H9 (cell line): ENCODE measurements at regions not wholly inside any gene's neighbourhood (a gene's known extent, or its start where the extent isn't known, plus 50 kb on each side); places are given as distances from the start of the nearest gene placed in this dataset.

Experiments used
- DNase-seq: peaks from one replicate; pipeline ENCODE4 v3.0.0-alpha.2; 2017
- H2AFZ ChIP-seq: one replicate; pipeline ENCODE4 v1.6.1; 2013; ENCODE audit warnings: mild to moderate bottlenecking, low read length, control low read depth, moderate library complexity
- H2AK5ac ChIP-seq: 2 replicates; pipeline ENCODE4 v1.6.1; 2013; ENCODE audit warnings: low read length, control low read depth, mixed read lengths; ENCODE audit not compliant: insufficient read length
- H2BK120ac ChIP-seq: one replicate; pipeline ENCODE4 v1.6.1; 2013; ENCODE audit warnings: low read depth, mild to moderate bottlenecking, low read length, control low read depth, inconsistent platforms; ENCODE audit not compliant: poor library complexity, severe bottlenecking
- H2BK12ac ChIP-seq: 2 replicates; pipeline ENCODE4 v1.6.1; 2013; ENCODE audit warnings: low read length, control low read depth, mixed read lengths, low read depth; ENCODE audit not compliant: insufficient read length
- H2BK15ac ChIP-seq: 2 replicates; pipeline ENCODE4 v1.6.1; 2013; ENCODE audit warnings: low read depth, low read length, control low read depth
- H2BK20ac ChIP-seq: one replicate; pipeline ENCODE4 v1.6.1; 2013; ENCODE audit warnings: low read depth, mild to moderate bottlenecking, low read length, control low read depth, inconsistent platforms; ENCODE audit not compliant: poor library complexity, severe bottlenecking
- H2BK5ac ChIP-seq: 2 replicates; pipeline ENCODE4 v1.6.1; 2013; ENCODE audit warnings: low read length, control low read depth, mixed read lengths; ENCODE audit not compliant: insufficient read length
- H3K14ac ChIP-seq: 2 replicates; pipeline ENCODE4 v1.6.1; 2013; ENCODE audit warnings: low read length, control low read depth; ENCODE audit not compliant: insufficient read depth
- H3K18ac ChIP-seq: 2 replicates; pipeline ENCODE4 v1.6.1; 2013; ENCODE audit warnings: low read depth, mild to moderate bottlenecking, mixed read lengths, low read length, control low read depth; ENCODE audit not compliant: insufficient read length
- H3K23ac ChIP-seq: 2 replicates; pipeline ENCODE4 v1.6.1; 2013; ENCODE audit warnings: low read length, control low read depth, mixed read lengths, low read depth; ENCODE audit not compliant: insufficient read length
- H3K23me2 ChIP-seq: 2 replicates; pipeline ENCODE4 v1.6.1; 2013; ENCODE audit warnings: low read depth, mild to moderate bottlenecking, mixed read lengths, low read length, control low read depth; ENCODE audit not compliant: insufficient read length, poor library complexity, severe bottlenecking
- H3K27ac ChIP-seq: 2 replicates; pipeline ENCODE4 v1.5.1; 2013; ENCODE audit warnings: low read length, control low read depth, mixed read lengths, low read depth; ENCODE audit not compliant: insufficient read length
- H3K27me3 ChIP-seq: 2 replicates; pipeline ENCODE4 v1.6.1; 2013; ENCODE audit warnings: low read length, control low read depth, inconsistent platforms; ENCODE audit not compliant: insufficient read depth
- H3K4ac ChIP-seq: 2 replicates; pipeline ENCODE4 v1.6.1; 2013; ENCODE audit warnings: low read depth, mild to moderate bottlenecking, control low read depth, inconsistent platforms, low read length, moderate library complexity
- H3K4me1 ChIP-seq: 2 replicates; pipeline ENCODE4 v1.6.1; 2013; ENCODE audit warnings: low read length, control low read depth, inconsistent platforms; ENCODE audit not compliant: insufficient read depth
- H3K4me2 ChIP-seq: 2 replicates; pipeline ENCODE4 v1.6.1; 2013; ENCODE audit warnings: low read length, control low read depth, mixed read lengths; ENCODE audit not compliant: insufficient read length, insufficient read depth
- H3K56ac ChIP-seq: 2 replicates; pipeline ENCODE4 v1.6.1; 2013; ENCODE audit warnings: low read depth, mild to moderate bottlenecking, mixed read lengths, low read length, control low read depth; ENCODE audit not compliant: insufficient read length
- H3K79me1 ChIP-seq: 2 replicates; pipeline ENCODE4 v1.6.1; 2013; ENCODE audit warnings: low read depth, mild to moderate bottlenecking, moderate library complexity, low read length, control low read depth, inconsistent platforms; ENCODE audit not compliant: insufficient read depth, poor library complexity, severe bottlenecking
- H3K79me2 ChIP-seq: 2 replicates; pipeline ENCODE4 v1.6.1; 2013; ENCODE audit warnings: low read length, control low read depth, inconsistent platforms; ENCODE audit not compliant: insufficient read depth
- H3K9ac ChIP-seq: 2 replicates; pipeline ENCODE4 v1.6.1; 2013; ENCODE audit warnings: low read length, control low read depth, mixed read lengths; ENCODE audit not compliant: insufficient read length; ENCODE audit errors: extremely low read depth
- H3K9me3 ChIP-seq: one replicate; pipeline ENCODE4 v1.6.1; 2013; ENCODE audit warnings: low read depth, low read length, inconsistent platforms; ENCODE audit not compliant: control insufficient read depth
- H3T11ph ChIP-seq: one replicate; pipeline ENCODE4 v1.6.1; 2013; ENCODE audit warnings: mild to moderate bottlenecking, low read length, control low read depth, inconsistent platforms
- H4K20me1 ChIP-seq: one replicate; pipeline ENCODE4 v1.6.1; 2013; ENCODE audit not compliant: control insufficient read depth, insufficient read length, insufficient read depth
- H4K5ac ChIP-seq: 2 replicates; pipeline ENCODE4 v1.6.1; 2013; ENCODE audit warnings: low read depth, mild to moderate bottlenecking, mixed read lengths, low read length, control low read depth; ENCODE audit not compliant: insufficient read length
- H4K8ac ChIP-seq: replicated peaks from 2 replicates; pipeline ENCODE4 v1.6.1; 2013; ENCODE audit warnings: low read length, control low read depth, mixed read lengths, low read depth; ENCODE audit not compliant: insufficient read length
- H4K91ac ChIP-seq: 2 replicates; pipeline ENCODE4 v1.6.1; 2013; ENCODE audit warnings: low read depth, mild to moderate bottlenecking, moderate library complexity, mixed read lengths, low read length, control low read depth; ENCODE audit not compliant: insufficient read length
- H3K27ac Mint-ChIP-seq, 3 experiments: 2 replicates in 2 of 3; 3 replicates in 1 of 3; pipeline ENCODE4 v1.8.0; 2020 to 2021; ENCODE audit warnings: mixed read lengths in 3 of 3, mild to moderate bottlenecking in 1 of 3, moderate library complexity in 1 of 3
- H3K27me3 Mint-ChIP-seq: 2 replicates; pipeline ENCODE4 v1.8.0; 2021; ENCODE audit warnings: low read depth, mild to moderate bottlenecking, moderate library complexity, mixed read lengths
- H3K36me3 Mint-ChIP-seq, 3 experiments: 2 replicates in 2 of 3; 3 replicates in 1 of 3; pipeline ENCODE4 v1.8.0; 2020 to 2021; ENCODE audit warnings: low read depth in 3 of 3, mixed read lengths in 3 of 3; ENCODE audit not compliant: insufficient read depth in 1 of 3
- H3K4me1 Mint-ChIP-seq, 2 experiments: 2 replicates each; pipeline ENCODE4 v1.8.0; 2020; ENCODE audit warnings: mixed read lengths in 2 of 2
- H3K4me3 Mint-ChIP-seq, 2 experiments: 2 replicates in 1 of 2; 3 replicates in 1 of 2; pipeline ENCODE4 v1.8.0; 2020 to 2021; ENCODE audit warnings: mild to moderate bottlenecking in 2 of 2, mixed read lengths in 2 of 2, moderate library complexity in 1 of 2
- H3K9me3 Mint-ChIP-seq, 2 experiments: 2 replicates in 1 of 2; 3 replicates in 1 of 2; pipeline ENCODE4 v1.8.0; 2020; ENCODE audit warnings: mild to moderate bottlenecking in 2 of 2, mixed read lengths in 2 of 2, moderate library complexity in 1 of 2
- WGBS: extraction: QIAGEN DNeasy Blood & Tissue Kit; methylation state at CpG from one replicate; pipeline ENCODE4 v1.1.7; 2013; ENCODE audit warnings: missing lambda C conversion rate, low lambda C conversion rate, mixed read lengths; ENCODE audit not compliant: insufficient read length; ENCODE audit errors: extremely low coverage; 5-methylcytosine and 5-hydroxymethylcytosine counted together
- TF ChIP-seq, protein P1 (sequence below): fragments of 200-600 bp; sonication (generic); conservative IDR thresholded peaks from 3 replicates; pipeline ENCODE4 v1.8.0; 2021; ENCODE audit warnings: antibody characterized with exemption, mild to moderate bottlenecking

DNA sequence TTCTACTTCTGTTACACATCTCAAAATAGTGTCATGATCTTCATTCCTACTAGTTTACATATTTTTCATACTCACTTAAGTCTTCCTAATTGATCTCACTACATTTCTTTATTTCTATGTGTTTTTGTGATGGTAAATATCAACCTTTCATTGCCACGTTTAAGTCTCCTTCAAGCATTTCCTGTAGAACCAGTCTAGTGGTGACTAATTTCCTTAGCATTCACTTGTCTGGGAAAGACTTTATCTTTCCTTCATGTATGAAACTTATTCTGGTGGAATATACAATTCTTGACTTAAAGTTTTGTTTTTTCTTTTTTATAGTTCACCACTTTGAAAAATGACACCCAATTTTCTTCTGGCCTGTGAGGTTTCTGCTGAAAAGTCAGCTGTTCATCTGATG, 181.4 kb upstream of the NEIL3 start:
- peaks cover 12 to 19% of the 10 kb centered on the region in 2 experiments for H3K9me3 Mint-ChIP-seq
- no peak overlapping the region for H2BK12ac ChIP-seq
- no peak overlapping the region for H4K8ac ChIP-seq
- H4K5ac ChIP-seq: no peak overlapping the region
- H2BK15ac ChIP-seq: no peak overlapping the region
- no peak overlapping the region for H3K4me3 Mint-ChIP-seq
- H3K27ac Mint-ChIP-seq: no peak overlapping the region
- H3K9me3 ChIP-seq: no peaks in the 10 kb centered on the region
- H3K27ac ChIP-seq: no peak overlapping the region
- no peaks in the 10 kb centered on the region for H3K27me3 ChIP-seq
- no peaks in the 10 kb centered on the region for H3K79me2 ChIP-seq
- H2BK5ac ChIP-seq: no peak overlapping the region
- no peak overlapping the region for H3K14ac ChIP-seq
- H2AFZ ChIP-seq: no peak overlapping the region
- no peak overlapping the region for H4K91ac ChIP-seq
- no peaks in the 10 kb centered on the region for H3K23me2 ChIP-seq
- H3K79me1 ChIP-seq: no peaks in the 10 kb centered on the region
- H3K56ac ChIP-seq: no peak overlapping the region
- no peak overlapping the region for H3K4ac ChIP-seq
- TF ChIP-seq, protein P1, sequence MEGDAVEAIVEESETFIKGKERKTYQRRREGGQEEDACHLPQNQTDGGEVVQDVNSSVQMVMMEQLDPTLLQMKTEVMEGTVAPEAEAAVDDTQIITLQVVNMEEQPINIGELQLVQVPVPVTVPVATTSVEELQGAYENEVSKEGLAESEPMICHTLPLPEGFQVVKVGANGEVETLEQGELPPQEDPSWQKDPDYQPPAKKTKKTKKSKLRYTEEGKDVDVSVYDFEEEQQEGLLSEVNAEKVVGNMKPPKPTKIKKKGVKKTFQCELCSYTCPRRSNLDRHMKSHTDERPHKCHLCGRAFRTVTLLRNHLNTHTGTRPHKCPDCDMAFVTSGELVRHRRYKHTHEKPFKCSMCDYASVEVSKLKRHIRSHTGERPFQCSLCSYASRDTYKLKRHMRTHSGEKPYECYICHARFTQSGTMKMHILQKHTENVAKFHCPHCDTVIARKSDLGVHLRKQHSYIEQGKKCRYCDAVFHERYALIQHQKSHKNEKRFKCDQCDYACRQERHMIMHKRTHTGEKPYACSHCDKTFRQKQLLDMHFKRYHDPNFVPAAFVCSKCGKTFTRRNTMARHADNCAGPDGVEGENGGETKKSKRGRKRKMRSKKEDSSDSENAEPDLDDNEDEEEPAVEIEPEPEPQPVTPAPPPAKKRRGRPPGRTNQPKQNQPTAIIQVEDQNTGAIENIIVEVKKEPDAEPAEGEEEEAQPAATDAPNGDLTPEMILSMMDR: no peak
- H2BK120ac ChIP-seq: no peak overlapping the region
- H4K20me1 ChIP-seq: no peaks in the 10 kb centered on the region
- H3K23ac ChIP-seq: no peak overlapping the region
- DNase-seq: no peak
- no peak overlapping the region for H3T11ph ChIP-seq
- no peak overlapping the region for H3K18ac ChIP-seq
- no peak overlapping the region for H2BK20ac ChIP-seq
- no peaks in the 10 kb centered on the region for H3K4me1 ChIP-seq
- peaks cover 8 to 33% (median 17%) of the 10 kb centered on the region in 3 experiments for H3K36me3 Mint-ChIP-seq
- no peak overlapping the region for H2AK5ac ChIP-seq
- H3K4me2 ChIP-seq: no peak overlapping the region
- no peak overlapping the region for H3K9ac ChIP-seq
- no peaks in the 10 kb centered on the region for H3K4me1 Mint-ChIP-seq
- H3K27me3 Mint-ChIP-seq: no peaks in the 10 kb centered on the region
- no CpG with 5 or more reads among the region's 1 CpG for WGBS
